A673 (cell line): ENCODE measurements at regions not wholly inside any gene's neighbourhood (a gene's known extent, or its start where the extent isn't known, plus 50 kb on each side); places are given as distances from the start of the nearest gene placed in this dataset.

ENCODE experiments used
- EZH2 ChIP-seq: fragments of 200-600 bp; sonication (generic); IDR thresholded peaks from 2 replicates; pipeline ENCODE4 v1.6.1; 2017; ENCODE audit warnings: borderline replicate concordance, low read depth, mild to moderate bottlenecking, mixed read lengths, antibody characterized with exemption, low read length; ENCODE audit not compliant: poor library complexity, severe bottlenecking
- TF ChIP-seq, protein P1 (sequence below): fragments of 300-800, 200-600 bp; sonication (generic); conservative IDR thresholded peaks from 2 replicates; pipeline ENCODE4 v1.5.1; 2017; ENCODE audit warnings: low read depth, mild to moderate bottlenecking, antibody characterized with exemption, low read length, moderate library complexity, mixed read lengths

DNA sequence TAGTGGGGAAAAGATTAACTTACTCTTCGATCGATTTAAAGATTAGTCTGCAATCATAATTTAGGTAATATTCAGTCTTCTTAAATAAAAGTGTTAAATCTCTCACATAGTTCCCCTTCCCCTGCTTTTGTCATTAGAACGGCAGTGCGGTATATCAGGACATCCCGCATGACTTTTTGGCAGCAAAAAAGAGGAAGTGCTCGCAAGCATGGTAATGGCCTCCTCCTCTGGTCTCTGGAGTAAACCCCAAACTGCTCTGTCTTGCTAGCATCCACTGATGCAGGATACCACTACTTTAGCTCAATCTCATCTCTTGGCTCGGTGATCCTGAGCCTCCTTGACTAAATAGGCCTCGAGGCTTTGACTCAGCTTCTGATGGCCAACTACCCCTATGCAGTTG lies 78.7 kb upstream of the VAV3 start:
- TF ChIP-seq, protein P1, sequence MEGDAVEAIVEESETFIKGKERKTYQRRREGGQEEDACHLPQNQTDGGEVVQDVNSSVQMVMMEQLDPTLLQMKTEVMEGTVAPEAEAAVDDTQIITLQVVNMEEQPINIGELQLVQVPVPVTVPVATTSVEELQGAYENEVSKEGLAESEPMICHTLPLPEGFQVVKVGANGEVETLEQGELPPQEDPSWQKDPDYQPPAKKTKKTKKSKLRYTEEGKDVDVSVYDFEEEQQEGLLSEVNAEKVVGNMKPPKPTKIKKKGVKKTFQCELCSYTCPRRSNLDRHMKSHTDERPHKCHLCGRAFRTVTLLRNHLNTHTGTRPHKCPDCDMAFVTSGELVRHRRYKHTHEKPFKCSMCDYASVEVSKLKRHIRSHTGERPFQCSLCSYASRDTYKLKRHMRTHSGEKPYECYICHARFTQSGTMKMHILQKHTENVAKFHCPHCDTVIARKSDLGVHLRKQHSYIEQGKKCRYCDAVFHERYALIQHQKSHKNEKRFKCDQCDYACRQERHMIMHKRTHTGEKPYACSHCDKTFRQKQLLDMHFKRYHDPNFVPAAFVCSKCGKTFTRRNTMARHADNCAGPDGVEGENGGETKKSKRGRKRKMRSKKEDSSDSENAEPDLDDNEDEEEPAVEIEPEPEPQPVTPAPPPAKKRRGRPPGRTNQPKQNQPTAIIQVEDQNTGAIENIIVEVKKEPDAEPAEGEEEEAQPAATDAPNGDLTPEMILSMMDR, result no peak
- TF ChIP-seq EZH2, result no peak
